OCI-M1 (cell line): ENCODE measurements at regions not wholly inside any gene's neighbourhood (a gene's known extent, or its start where the extent isn't known, plus 50 kb on each side); places are given as distances from the start of the nearest gene placed in this dataset.

Experiments
- DNase-seq: peaks from one replicate; lab custom pipeline; 2025; lab: John Stamatoyannopoulos, UW

- DNase-seq = no peak
Observed at GRCh38 chr6:105587349-105588122, 184.7 kb upstream of the PREP start.

DNA sequence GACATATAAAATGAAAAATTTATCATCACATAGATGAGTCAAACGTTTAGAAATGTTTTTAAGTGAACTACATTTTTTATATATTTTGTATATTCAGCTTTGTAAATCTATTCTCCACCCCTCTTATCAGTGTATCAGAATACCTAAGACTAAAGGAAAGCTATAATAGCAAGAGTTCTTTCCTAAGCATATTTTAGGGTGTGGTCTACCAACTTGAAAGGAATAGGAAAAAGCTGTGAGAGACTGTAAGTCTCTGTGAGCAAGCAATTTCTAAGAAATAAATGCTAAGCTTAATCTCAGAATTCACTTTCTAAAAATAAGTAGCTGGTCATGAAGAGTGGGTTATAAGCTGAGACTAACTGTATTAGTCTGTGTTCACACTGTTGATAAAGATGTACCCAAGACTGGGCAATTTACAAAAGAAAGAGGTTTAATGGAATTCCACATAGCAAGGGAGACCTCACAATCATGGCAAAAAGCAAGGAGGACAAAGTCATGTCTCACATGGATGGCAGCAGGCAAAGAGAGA lies 175.4 kb upstream of the PREP start:
- DNase-seq = no peak

GRCh38 chr6:105573556-105573955 lies 170.7 kb upstream of the PREP start:
- no peak for DNase-seq

DNA sequence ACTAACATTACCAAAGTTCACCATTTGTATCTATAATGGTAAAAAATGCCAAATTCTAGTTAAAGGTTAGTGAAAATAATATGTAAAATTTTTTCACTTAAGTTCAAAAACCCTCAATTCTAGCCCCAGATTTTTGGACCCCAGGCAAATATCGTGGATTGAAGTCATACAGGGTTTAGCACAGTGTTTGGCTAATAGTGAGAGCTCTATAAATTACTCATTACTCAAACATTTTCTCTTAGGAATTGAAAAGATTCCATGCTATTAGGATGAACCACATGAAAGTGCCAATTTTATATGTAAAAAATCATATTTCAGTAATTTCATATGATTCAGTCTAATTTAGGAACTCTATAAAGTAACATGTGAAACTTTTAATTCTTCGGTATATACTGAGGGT lies 170.3 kb upstream of the PREP start:
- DNase-seq = no peak

DNA sequence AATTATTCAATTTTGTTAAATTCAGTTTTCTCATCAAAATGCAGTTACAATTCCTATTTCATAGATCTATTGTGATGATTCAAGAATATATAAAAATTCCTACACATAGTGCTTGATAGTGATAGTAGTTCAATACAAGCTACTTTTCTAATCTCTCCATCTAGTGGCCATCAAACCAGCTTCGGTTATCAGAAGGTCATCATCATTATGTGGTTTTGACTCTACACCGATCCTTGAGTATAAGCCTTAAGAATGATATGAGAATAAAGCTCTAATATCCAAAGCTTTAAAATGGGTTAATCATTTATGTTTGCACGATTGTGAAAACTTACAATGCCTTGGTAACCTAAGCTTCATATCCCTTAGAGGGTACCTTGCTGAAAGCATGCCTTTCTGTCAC lies 167.5 kb upstream of the PREP start:
- DNase-seq = no peak

- no peak for DNase-seq
Observed at GRCh38 chr6:105569706-105570105, 166.8 kb upstream of the PREP start.

DNA sequence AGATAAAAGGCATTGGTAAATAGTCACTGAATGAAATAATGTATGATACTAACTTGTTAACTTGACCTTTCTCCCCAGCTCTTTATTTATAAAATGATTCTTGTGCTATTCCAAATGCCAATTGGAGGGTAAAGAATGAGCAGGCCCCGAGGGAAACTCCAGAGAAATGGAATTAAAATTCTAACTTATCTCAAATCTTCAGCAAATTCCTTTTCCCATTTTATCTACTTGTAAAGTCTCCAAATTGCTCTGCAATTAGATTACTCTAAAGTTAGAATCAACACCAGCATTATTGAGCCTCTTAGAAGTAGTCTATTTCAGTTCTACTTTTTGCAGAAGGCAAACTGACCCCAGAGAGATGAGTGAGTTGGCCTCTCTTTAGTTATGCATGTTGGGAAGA lies 165.9 kb upstream of the PREP start:
- no peak for DNase-seq

DNA sequence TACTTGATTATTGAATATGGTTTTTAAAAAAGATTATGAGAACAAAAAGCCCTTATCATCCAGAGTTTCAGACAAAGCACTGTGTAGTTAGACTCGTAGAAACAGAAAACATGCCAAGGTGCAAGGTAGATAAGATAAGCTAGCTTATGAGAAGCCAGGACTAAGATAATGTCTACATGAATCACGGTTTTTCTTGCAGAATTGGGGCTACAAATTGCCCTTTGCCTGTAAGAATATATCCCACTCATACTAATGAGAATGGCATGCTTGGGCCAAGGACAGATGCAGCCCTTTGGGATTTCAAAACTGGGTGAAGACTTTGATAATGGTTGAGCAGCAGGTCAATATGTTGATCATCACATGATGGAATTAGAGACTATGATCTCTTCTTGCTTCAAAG lies 165.3 kb upstream of the PREP start:
- DNase-seq = no peak

GRCh38 chr6:105567140-105567539 lies 164.3 kb upstream of the PREP start:
- no peak for DNase-seq

- no peak for DNase-seq
Observed at GRCh38 chr6:105566503-105566902, 163.6 kb upstream of the PREP start.

GRCh38 chr6:105564121-105564902 lies 161.4 kb upstream of the PREP start:
- no peak for DNase-seq

DNA sequence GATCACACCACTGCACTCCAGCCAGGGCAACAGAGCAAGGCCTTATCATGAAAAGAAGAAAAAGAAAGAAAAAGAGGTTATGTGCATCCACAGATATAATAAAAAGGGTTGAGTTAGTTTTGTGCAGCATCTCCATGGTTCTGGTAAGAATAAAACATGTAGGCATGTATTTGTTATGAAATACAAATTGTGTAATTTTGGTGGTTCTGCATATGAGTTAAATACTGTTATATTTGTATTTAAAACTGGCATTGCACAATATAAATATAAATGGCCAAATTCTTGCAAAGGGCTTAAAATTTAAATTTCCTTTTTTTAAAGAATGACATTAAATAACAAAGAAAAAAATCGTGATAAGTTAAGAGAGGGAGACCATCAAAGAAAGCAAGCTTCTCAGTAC lies 159.1 kb upstream of the PREP start:
- no peak for DNase-seq

DNA sequence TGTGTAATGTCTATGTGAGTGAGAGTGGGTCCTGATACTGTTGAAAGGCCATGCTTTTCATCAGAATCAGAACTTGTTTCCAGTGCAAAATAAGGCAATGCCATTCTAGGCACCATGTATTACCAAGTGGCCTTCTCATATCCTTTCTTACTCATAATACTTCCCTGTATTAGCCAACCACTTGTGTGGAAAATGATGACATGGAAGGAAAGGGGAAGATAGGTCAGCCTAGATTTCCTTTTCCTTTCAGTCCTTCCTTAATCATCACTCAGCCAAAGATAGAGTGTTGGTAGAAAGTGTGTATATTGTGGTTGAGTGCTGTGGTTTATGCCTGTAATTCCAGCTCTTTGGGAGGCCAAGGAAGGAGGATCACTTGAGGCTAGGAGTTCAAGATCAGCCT lies 158.6 kb upstream of the PREP start:
- no peak for DNase-seq

GRCh38 chr6:105560611-105561066 lies 157.8 kb upstream of the PREP start:
- no peak for DNase-seq

DNA sequence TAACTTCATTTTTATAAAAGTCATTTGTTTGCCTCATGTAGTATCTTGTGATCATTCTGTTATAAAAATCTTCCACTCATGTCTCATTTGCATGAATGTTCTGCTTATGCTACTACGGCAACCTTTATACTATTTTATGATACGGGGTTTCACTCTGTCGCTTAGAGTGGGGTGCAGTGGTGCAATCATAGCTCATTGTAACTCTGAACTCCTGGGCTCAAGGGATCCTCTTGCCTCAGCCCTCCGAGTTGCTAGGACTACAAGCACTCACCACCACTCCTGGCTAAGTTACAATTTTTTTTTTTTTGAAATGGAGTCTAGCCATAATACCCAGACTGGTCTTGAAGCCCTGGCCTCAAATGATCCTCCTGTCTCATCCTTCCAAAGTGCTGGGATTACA lies 154.4 kb upstream of the PREP start:
- no peak for DNase-seq

- peak; percentile 80 for DNase-seq
Observed at GRCh38 chr6:105553171-105553570, 150.3 kb upstream of the PREP start.

GRCh38 chr6:105550955-105551620 lies 148.2 kb upstream of the PREP start:
- DNase-seq = no peak

DNA sequence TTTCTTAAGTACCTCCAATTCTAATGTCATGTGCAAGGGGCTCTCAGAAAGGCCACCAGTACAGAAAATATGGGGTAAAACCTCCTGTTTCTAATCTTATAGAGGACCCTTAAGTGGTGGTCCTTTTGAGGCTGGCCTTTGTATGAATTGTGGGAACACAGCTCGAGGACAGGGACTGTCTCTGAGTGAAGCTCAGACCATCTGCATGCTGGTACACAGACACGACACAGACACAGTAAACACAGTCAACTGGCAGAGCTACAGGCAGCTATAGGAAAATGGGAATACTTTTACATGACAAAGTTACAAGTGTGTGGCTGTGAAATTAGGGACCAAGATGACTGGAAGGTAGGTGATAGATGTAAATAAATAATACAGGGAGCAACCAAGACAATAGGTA lies 143.9 kb upstream of the PREP start:
- DNase-seq = no peak

DNA sequence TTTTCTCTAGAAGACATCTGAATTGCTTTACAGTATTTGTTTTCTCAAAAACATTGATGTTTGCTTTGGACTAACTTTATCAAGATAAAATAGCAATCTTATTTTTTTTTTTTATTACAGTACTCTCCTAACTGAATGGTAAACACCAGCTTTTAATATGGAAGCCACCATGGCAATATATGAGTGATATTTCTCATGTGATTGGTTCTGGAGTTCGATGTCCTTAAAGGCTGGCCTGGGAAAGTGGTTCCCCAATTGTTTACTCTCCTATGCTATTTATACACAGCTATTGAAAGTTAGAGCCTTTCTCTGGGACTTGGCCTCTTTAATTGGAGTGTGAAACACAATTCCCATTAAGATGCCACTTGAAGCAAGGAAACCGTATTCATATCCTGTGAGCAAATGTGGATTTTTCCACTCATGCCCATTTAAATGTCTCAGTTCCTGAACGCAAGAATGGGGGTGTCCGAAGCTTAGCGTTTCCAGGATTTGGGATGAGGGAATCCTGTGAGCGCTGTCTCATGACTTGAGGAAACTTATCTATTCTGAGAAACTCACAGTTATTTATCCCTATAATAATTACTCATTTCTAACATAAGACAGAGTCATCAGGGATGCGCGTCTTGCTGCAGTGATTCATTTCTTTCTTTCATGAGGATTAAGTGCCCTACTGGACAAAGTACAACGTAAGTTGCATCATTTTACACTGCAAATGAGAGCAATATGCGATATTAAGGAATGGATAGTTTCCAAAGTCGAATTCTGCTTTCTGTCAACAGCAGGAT lies 143.3 kb upstream of the PREP start:
- no peak for DNase-seq

DNA sequence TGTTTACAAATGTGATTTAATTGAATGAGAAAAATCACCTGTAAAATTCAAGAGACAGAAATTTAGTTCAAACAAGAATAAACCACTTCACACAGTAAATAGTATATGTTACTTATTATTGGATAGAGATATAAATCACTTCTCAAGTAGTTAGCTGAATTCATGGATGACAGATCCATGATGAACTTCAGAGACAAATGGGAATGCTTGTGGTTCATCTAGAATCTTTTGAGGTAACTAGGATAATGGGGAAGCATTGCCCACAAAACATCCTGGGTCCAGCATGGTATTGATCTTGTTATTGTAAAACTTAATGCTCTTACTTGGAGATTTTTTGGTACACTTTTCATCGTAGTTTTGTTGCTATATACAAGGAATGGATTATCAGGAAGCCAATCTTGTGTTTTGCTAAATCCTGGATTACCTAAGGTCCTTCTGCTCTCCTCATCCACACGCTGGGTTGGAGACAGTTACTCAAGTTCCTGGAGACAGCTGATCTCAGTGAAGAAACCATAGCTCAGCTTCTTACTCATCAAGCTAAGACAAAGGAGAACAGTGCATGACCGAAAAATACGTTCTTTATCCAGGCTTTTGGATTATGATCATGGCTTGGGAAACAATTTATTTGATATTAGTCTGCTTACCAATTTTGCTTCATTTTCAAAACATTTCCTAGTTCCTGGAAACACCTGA lies 142.5 kb upstream of the PREP start:
- no peak for DNase-seq

DNA sequence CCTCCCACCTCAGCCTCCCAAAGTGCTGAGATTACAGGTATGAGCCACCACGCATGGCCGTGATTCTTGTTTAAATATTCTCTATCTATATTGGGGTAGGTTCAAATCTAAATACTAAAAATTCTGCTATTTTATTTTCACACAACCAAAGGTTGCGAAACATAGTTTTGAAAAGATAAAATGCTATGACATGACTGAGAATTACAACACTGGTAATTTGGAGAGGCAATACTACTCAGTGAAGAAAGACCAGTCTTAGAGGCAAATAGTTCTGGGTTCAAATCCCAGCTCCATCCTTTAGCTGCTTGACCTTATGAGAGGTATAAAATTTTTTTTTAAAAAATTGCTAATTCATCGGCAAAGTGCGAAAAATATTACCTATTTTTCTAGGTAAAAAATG lies 137.0 kb upstream of the PREP start:
- DNase-seq = no peak
